PFSK-1 (cell line): ENCODE measurements at regions not wholly inside any gene's neighbourhood (a gene's known extent, or its start where the extent isn't known, plus 50 kb on each side); places are given as distances from the start of the nearest gene placed in this dataset.

Source experiments
- FOXP2 ChIP-seq: optimal IDR thresholded peaks from 2 replicates; pipeline ENCODE3; 2011; ENCODE audit warnings: borderline replicate concordance, control low read depth, inconsistent platforms; ENCODE audit not compliant: insufficient read depth; ENCODE audit errors: extremely low read length, extremely low read depth
- POLR2AphosphoS5 ChIP-seq: IDR thresholded peaks from 2 replicates; pipeline ENCODE4 v1.6.1; 2012; ENCODE audit warnings: low read depth, mild to moderate bottlenecking, control low read depth, low read length, moderate library complexity
- REST ChIP-seq, 2 experiments: IDR thresholded peaks; 2 replicates each; pipeline versions ENCODE4 v1.6.1 to v1.8.0; 2011 to 2012; ENCODE audit warnings: low read depth in 2 of 2, low read length in 2 of 2, control low read depth in 1 of 2, inconsistent platforms in 1 of 2, mild to moderate bottlenecking in 1 of 2, moderate library complexity in 1 of 2; ENCODE audit not compliant: insufficient read depth in 1 of 2
- SIN3A ChIP-seq: IDR thresholded peaks from 2 replicates; pipeline ENCODE4 v1.6.1; 2012; ENCODE audit warnings: mild to moderate bottlenecking, low read length, moderate library complexity, borderline replicate concordance; ENCODE audit not compliant: insufficient read depth
- TAF1 ChIP-seq: IDR thresholded peaks from 2 replicates; pipeline ENCODE4 v1.6.1; 2012; ENCODE audit warnings: low read length, control low read depth, borderline replicate concordance; ENCODE audit not compliant: insufficient read depth

DNA sequence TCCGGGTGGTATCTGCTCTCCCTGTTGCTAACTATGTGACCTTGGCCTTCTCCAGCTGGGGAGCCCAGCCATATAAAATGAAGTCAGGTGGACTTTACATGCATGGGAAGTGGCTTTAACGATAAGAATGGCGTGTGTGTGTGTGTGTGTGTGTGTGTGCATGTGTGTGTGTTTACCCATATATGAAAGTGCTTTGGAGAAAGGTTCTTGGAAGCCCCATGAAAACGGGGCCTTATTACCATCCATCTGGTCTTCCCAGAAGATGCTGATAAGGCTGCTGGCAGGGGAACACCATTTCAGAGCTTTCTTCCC is 94.8 kb downstream of the LRRC74A start:
- TF ChIP-seq TAF1: no peak
- no peak for TF ChIP-seq REST (IDR thresholded peaks at IDR 0.05; ENCODE audit: insufficient read depth in 1 of 2, low read depth in 2 of 2, low read length in 2 of 2)
- TF ChIP-seq POLR2AphosphoS5: no peak
- TF ChIP-seq SIN3A: no peak
- no peak for TF ChIP-seq FOXP2
